ENCODE measurements at regions not wholly inside any gene's neighbourhood (a gene's known extent, or its start where the extent isn't known, plus 50 kb on each side); places are given as distances from the start of the nearest gene placed in this dataset.

DNA sequence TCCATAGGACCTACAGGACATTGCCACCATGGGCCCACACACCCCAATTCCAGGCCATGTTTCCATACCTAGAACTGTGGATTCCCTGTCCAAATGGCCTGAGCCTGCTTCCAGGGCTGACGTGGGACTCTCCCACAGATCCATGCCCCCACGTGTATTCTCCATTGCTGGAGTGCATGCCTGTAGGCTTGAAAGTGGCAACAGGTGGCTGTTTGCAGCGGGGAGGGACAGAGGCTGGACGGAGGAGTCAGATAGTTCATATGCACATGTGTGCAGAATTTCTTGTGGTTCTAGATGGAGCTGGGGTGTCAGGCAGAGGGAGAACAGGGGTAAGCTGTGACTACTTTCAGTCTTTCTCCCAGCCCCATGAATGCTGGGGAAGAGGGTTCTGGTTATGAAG is 285.7 kb upstream of the ANKRD55 start:
- intact Hi-C loops (cut with micrococcal nuclease; ENCODE audit: unreplicated experiment) = no loop called here
- Histone ChIP-seq H3K4me1 (ENCODE audit: insufficient read depth, low read length) (peaks cover 40% of the 10 kb centered on the region), H2AFZ (ENCODE audit: low read length) (no peak overlapping the region), H3K79me2 (ENCODE audit: insufficient read depth, low read length) (no peaks in the 10 kb centered on the region), H3K36me3 (replicated peaks in 1 of 2; ENCODE audit: control insufficient read depth in 1 of 2, insufficient read depth in 2 of 2, low read length in 2 of 2) (no peaks in the 10 kb centered on the region), H3K4me3 (replicated peaks in 1 of 3; ENCODE audit: insufficient read depth in 1 of 3, low read depth in 2 of 3, low read length in 3 of 3) (no peak overlapping the region), H4K20me1 (ENCODE audit: insufficient read depth, low read length) (no peaks in the 10 kb centered on the region), H3K27me3 (ENCODE audit: control insufficient read depth in 1 of 2, insufficient read depth in 2 of 2, low read length in 2 of 2) (peaks cover 0 to 2% of the 10 kb centered on the region in 2 experiments; a peak in 1 of 5 replicates), H3K9ac (ENCODE audit: insufficient read depth, low read depth, low read length) (no peak overlapping the region), H3K4me2 (ENCODE audit: low read depth, low read length) (no peak overlapping the region), H3K27ac (ENCODE audit: extremely low read length, insufficient read depth, low read length) (no peak overlapping the region), H3K9me3 (ENCODE audit: low read length) (no peaks in the 10 kb centered on the region)
- ChIA-PET CTCF (ENCODE audit: low intra/inter-chr PET ratio, low total read pairs) (no interaction called here), POLR2A (no interaction called here)
- TF ChIP-seq NR2C2 (CRISPR knock-in tag; IDR thresholded peaks at IDR 0.05; ENCODE audit: borderline replicate concordance) = no peak
- no peak for TF ChIP-seq ISL2 (CRISPR knock-in tag; IDR thresholded peaks at IDR 0.05)
- TF ChIP-seq, protein P1, sequence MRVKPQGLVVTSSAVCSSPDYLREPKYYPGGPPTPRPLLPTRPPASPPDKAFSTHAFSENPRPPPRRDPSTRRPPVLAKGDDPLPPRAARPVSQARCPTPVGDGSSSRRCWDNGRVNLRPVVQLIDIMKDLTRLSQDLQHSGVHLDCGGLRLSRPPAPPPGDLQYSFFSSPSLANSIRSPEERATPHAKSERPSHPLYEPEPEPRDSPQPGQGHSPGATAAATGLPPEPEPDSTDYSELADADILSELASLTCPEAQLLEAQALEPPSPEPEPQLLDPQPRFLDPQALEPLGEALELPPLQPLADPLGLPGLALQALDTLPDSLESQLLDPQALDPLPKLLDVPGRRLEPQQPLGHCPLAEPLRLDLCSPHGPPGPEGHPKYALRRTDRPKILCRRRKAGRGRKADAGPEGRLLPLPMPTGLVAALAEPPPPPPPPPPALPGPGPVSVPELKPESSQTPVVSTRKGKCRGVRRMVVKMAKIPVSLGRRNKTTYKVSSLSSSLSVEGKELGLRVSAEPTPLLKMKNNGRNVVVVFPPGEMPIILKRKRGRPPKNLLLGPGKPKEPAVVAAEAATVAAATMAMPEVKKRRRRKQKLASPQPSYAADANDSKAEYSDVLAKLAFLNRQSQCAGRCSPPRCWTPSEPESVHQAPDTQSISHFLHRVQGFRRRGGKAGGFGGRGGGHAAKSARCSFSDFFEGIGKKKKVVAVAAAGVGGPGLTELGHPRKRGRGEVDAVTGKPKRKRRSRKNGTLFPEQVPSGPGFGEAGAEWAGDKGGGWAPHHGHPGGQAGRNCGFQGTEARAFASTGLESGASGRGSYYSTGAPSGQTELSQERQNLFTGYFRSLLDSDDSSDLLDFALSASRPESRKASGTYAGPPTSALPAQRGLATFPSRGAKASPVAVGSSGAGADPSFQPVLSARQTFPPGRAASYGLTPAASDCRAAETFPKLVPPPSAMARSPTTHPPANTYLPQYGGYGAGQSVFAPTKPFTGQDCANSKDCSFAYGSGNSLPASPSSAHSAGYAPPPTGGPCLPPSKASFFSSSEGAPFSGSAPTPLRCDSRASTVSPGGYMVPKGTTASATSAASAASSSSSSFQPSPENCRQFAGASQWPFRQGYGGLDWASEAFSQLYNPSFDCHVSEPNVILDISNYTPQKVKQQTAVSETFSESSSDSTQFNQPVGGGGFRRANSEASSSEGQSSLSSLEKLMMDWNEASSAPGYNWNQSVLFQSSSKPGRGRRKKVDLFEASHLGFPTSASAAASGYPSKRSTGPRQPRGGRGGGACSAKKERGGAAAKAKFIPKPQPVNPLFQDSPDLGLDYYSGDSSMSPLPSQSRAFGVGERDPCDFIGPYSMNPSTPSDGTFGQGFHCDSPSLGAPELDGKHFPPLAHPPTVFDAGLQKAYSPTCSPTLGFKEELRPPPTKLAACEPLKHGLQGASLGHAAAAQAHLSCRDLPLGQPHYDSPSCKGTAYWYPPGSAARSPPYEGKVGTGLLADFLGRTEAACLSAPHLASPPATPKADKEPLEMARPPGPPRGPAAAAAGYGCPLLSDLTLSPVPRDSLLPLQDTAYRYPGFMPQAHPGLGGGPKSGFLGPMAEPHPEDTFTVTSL (CRISPR knock-in tag; IDR thresholded peaks at IDR 0.05; ENCODE audit: borderline replicate concordance) = no peak
- TF ChIP-seq, protein P2, sequence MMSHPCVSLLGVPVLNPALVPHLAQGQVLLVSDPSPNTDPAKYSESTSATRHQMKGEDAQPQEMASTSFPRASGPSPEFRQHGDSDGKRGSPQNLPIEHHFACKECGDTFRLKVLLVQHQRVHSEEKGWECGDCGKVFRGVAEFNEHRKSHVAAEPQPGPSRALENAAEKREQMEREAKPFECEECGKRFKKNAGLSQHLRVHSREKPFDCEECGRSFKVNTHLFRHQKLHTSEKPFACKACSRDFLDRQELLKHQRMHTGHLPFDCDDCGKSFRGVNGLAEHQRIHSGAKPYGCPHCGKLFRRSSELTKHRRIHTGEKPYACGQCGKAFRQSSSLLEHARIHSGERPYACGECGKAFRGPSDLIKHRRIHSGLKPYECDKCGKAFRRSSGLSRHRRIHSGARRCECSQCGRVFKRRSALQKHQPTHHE (CRISPR knock-in tag; IDR thresholded peaks at IDR 0.05; ENCODE audit: borderline replicate concordance) = no peak
- FAIRE-seq (no peak), ATAC-seq (no peak), DNase-seq (ENCODE audit: low spot score) (no peak)
- 57% methylated on average over 4 of the region's 4 CpGs for WGBS (ENCODE audit: low lambda C conversion rate)
- in situ Hi-C loops (cut with HindIII; ENCODE audit: extremely low pct_ligation_motif_present, low pct_unique_long_range_greater_than_20kb) = no loop called here
- BruUV-seq (replicated peaks) = no TSS peak

Measured in HepG2 (cell line).